Colon (tissue), 2 donors: ENCODE measurements at regions not wholly inside any gene's neighbourhood (a gene's known extent, or its start where the extent isn't known, plus 50 kb on each side); places are given as distances from the start of the nearest gene placed in this dataset.

ENCODE experiments used
- FAIRE-seq: peaks from 2 replicates; lab custom pipeline; 2012; peaks lifted over from hg19 to GRCh38; lab: Jason Lieb, UNC
- donor health status: control.
- donor health status: control.

- no peak for FAIRE-seq
Measured at GRCh38 chr2:7289697-7290096, 372.5 kb downstream of the RNF144A start.

- no peak for FAIRE-seq
Measured at GRCh38 chr2:7292154-7292691, 375.0 kb downstream of the RNF144A start.

GRCh38 chr2:7309582-7309981 is 392.4 kb downstream of the RNF144A start:
- no peak for FAIRE-seq

DNA sequence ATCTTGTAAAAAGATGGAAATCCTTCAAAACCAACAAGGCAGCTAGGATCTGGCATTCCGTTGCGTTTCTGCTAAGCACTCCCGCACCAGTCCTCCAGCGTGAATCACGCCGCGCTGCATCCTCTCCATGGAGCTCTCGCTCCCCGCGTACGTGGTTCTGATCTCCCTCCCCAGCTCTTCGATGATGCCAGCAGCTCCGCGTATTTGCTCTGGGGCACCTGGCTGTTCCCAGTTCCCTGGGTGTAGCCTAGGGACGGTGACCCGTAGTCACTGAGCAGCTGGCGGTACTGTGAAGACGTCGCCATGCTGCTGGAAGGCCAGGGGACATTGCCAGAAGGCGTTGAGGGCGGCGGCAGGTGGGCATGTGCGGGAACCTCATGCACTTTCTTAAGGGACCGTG is 407.5 kb downstream of the RNF144A start:
- FAIRE-seq, result no peak

DNA sequence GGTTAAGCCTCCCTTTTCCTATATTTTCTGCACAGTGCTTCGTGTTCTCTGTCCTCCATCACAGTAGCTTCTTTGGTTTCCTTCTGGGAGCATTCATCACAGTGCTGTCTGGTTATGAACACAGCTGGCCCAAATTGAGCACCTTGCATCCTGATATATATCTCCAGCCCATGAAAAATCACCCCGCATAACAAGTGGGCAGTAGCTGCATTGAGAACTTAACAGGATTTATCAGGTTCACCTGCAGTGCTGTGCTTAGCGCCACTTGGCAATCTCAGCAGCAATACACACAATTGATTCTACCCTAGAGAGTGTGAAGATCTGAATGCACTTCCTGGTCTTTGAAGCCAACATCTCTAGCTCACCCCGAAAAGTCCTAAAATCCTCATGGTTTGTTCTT is 408.0 kb downstream of the RNF144A start:
- FAIRE-seq, result no peak

DNA sequence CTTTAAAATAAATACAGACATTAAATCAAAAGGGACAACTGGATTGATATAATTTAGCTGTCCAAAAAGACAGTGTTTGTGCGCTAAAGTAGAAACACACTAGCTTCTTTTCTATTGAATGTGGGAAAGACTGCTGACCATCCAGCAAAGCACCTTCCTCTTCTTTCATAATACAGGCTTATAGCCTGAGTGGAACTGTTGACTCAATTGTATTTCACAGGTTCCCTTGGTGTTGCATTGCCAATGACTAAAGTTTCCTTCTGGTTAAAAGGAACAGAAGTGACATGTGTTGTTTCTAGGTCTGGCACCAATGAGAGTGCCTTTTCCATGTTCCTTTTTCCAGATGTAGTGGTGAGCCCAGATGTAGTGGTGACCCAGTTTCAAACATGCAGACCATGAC is 412.3 kb downstream of the RNF144A start:
- no peak for FAIRE-seq

DNA sequence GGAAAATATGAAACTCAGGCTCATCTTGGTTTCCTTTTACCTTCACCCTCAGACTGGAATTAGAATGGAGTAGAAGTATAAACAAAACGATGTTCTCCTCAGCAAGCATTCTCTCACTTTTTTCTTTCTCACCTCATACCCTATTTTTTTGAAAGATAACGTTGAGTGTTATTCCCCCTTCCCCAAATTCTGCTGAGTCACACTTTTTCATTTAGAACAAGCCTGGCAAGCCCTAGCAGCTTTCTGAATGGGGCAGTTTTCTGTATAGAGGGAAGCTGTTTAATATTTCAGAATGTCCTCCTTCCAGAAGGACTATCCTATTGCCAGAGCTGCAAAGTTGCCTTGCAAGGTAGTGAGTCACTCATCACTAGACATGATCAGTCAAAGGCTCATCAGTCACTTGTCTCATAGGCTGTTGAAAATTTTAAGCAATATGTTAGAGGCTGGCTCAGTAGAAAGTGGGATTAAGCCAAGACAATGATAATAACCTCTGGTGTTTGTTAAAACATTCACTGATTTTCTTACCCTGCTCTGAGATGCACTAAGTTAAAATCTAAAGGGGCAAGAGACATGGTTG is 416.1 kb downstream of the RNF144A start:
- no peak for FAIRE-seq

DNA sequence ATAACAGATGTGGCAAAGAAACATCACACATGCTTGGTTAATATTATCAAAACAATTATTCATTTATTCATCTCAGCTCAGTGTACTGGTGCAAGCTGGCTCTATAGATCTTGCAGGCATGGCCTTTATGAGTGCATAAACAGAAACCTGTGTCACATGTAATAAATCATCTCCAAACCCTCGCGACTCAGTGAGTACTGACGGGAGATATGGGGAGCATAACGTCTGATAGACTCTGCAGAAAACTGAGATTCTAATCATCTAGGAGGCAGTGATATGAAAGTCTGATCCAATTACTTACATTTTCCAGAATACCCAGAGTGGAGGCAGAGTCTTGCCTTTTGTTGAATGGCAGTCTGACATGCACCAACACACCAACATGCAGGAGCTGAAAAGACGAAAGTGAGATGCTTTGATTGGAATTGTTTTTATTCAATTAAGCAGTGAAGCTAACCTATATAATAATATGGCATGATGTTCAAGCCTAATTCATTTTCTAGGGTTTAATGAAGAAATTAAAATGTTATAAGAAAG is 416.8 kb downstream of the RNF144A start:
- no peak for FAIRE-seq

- FAIRE-seq, result no peak
Measured at GRCh38 chr2:7338961-7339360, 421.7 kb downstream of the RNF144A start.

GRCh38 chr2:7346336-7346735 is 429.1 kb downstream of the RNF144A start:
- no peak for FAIRE-seq

DNA sequence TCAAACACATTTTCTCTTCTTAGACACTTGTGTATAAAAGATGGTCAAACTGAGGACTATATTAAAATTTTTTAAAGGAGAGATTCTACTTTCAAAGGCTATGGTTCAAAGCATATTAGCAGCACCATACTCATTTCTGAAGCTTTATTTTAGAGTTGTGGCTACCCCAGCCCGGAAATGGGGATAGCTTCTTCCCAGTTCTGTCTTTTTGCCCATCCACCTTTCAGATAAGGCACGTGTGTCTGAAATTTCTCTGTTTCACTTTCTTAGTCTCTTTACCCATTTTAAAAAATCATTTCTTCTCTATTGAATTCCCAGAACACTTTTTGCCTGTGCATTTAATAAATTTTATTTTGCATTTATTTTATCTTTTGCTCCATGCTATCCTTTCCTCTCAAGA is 431.5 kb downstream of the RNF144A start:
- FAIRE-seq, result no peak

- no peak for FAIRE-seq
Measured at GRCh38 chr2:7352191-7352590, 435.0 kb downstream of the RNF144A start.

DNA sequence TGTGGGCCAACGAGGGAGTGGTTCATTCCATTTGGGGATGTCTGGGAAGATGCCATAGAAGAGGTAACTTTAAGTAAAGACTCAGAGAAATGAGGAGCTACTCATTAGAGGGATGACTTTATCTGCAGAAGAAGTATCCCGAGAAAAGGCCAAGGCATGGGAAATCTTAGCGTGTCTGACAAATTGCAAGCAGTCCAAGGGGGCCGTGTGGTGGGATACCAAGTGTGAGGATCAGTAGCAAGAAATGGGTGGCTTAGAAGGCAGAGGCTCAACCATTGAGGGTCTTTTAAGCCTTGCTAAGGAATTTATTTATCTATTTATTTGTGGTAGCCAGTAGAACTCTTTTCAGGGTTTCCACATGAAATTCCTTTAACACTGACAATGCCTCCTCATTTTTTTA is 436.4 kb downstream of the RNF144A start:
- FAIRE-seq, result no peak

DNA sequence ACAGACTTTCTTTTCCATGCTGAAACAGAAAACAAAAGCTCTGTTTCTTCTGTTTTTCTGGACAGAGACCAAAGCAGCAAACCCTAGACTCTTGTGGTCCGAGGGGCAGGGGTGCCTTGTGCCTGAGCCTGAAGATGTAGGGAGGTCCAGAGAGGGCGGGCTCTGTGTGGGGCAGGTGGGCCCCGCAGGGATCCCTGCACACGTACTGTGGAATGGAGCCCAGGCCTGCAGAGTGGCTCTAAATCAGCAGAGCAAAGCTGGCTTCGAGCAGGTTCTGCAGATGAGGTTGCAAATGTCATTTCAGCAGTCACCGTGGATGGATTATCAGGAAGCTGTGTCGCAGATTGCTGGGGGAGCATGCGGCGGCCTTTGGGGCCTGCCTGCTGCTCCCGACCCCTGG is 438.6 kb downstream of the RNF144A start:
- no peak for FAIRE-seq

DNA sequence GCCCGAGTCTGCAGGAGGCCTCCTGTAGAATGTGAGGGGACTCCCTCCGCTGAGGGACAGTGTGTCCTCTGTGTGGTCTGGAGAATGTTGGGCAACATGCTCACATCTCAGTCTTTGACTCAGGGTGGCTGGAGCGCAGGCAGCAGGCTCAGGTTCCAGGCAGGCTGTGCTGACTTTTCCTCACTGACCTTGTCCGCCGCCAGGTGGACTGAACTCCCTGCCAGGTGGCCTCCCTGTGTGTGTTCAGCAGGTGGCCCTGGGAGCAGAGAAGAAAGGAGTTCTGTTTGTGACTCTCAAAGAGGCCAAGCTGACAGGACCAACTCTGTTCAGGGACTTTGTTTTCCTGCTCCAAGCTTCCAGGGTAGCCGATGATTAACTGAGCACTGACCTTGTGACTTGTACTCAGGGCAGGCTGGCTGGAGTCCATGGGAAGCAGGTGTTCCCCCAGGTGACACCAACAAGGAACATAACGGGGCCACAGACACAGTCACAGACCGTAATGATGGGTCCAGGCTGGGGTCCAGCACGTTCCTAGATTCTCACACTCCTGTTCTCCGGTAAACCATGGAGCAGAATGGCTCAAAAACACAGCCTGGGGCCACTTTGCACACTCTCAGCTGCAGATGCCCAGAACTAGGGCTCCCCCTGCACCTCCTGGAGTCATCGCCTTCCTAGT is 439.8 kb downstream of the RNF144A start:
- no peak for FAIRE-seq

GRCh38 chr2:7357993-7358392 is 440.8 kb downstream of the RNF144A start:
- FAIRE-seq, result no peak

GRCh38 chr2:7358865-7359447 is 441.7 kb downstream of the RNF144A start:
- no peak for FAIRE-seq

DNA sequence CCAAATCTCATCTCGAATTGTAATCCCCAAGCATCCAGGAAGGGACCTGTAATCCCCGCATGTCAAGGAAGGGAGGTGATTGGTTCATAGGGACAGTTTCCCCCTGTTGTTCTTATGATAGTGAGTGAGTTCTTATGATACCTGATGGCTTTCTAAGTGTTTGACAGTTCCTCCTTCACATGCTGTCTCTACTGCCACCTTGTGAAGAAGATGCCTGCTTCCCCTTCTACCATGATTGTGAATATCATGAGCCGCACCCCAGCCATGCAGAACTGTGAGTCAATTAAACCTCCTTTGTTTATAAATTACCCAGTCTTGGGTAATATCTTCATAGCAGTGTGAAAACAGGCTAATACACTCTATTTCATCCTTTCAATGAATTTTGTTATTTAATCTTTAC is 446.7 kb downstream of the RNF144A start:
- no peak for FAIRE-seq

GRCh38 chr2:7368211-7368610 is 451.0 kb downstream of the RNF144A start:
- no peak for FAIRE-seq

DNA sequence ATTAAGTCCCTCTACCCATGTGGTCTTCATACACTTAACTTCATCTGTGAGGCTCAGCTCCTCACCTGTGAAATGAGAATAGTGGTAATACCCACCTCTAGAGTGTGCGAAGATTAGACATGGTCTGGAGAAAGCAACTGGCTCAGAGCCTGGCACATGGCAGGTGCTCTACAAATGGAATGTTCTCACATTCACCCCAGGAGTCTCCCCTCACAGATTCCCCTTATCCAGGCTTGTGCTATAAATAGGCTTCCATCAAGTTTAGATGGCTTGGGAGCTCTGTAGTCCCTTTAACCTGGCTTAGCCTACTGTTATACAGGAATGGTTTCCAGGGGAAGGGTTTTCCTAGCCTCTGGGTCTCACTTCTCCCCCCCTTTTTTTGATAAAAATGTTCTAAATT is 455.9 kb downstream of the RNF144A start:
- FAIRE-seq, result no peak

- FAIRE-seq, result no peak
Measured at GRCh38 chr2:7375901-7376300, 458.7 kb downstream of the RNF144A start.

DNA sequence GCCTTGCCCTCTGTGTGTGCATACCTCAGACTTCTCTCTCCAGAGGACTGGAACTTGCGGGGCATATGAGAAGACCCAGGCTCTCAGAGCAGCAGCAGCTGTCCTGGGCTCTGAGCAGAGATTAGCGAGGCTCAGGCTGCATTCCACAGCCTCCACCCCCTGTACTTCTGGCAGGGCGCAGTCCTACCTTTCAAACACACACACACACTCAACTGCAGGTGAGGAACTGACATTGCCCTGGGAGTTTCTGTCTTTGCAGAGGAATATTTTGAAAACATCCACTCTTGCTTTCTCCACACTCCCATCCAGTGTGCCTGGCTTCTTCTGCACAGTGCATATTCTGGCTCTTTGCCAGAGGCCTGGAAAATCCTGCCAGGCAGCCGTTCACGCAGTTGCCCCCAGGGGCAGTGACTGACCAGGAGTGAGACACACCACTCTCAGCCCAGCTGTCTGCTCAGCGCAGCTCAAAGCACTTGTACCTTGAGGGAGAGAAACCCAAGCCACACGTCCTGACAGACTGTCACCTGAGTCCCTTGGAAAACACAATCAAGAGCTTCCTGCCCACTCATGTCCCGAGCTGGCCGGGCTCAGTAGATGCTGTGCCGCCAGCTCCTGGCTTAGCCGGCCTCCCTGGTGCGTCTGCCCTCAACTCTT is 460.8 kb downstream of the RNF144A start:
- FAIRE-seq, result no peak

DNA sequence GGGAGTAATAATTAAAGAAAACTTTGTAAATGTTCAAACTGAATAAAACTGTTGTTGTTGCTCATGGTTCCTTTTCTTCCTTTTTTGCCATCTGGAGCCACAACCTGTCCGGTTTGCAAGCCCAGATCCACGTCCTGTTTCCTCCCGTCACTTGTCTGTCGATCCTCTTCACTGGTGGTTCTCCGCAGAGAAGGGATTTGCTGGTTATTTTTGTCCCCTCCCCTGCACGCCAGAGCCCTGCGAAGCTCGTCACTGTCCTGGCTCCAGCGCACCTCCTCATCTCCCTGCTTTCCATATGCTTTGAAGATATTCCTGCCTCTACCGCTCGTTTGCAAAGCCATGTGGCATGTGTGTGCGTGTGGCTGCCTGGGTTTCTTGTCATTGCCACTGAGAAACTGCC is 461.4 kb downstream of the RNF144A start:
- FAIRE-seq, result no peak
